Subcutaneous abdominal adipose tissue (tissue), 5 donors: ENCODE measurements at regions not wholly inside any gene's neighbourhood (a gene's known extent, or its start where the extent isn't known, plus 50 kb on each side); places are given as distances from the start of the nearest gene placed in this dataset.

Experiments
- H3K27ac ChIP-seq: one replicate; pipeline ENCODE4 v1.7.0; 2013; ENCODE audit warnings: low read depth, mild to moderate bottlenecking, inconsistent platforms, low read length, moderate library complexity
- H3K27me3 ChIP-seq, 5 donors: one replicate each; pipeline ENCODE4 v1.7.0; 2013; ENCODE audit warnings: low read length in 5 of 5, inconsistent platforms in 1 of 5; ENCODE audit not compliant: control insufficient read depth in 5 of 5, insufficient read depth in 4 of 5
- H3K36me3 ChIP-seq, 5 donors: one replicate each; pipeline ENCODE4 v1.7.0; 2013; ENCODE audit warnings: low read length in 5 of 5; ENCODE audit not compliant: control insufficient read depth in 5 of 5, insufficient read depth in 5 of 5
- H3K4me1 ChIP-seq, 5 donors: one replicate each; pipeline ENCODE4 v1.7.0; 2013; ENCODE audit warnings: low read length in 5 of 5, mild to moderate bottlenecking in 3 of 5, moderate library complexity in 1 of 5; ENCODE audit not compliant: control insufficient read depth in 5 of 5, insufficient read depth in 5 of 5
- H3K4me3 ChIP-seq, 5 donors: one replicate each; pipeline ENCODE4 v1.7.0; 2013; ENCODE audit warnings: low read length in 5 of 5, low read depth in 1 of 5
- H3K9ac ChIP-seq, 5 donors: one replicate each; pipeline ENCODE4 v1.7.0; 2013; ENCODE audit warnings: low read length in 5 of 5, mild to moderate bottlenecking in 4 of 5, moderate library complexity in 3 of 5
- H3K9me3 ChIP-seq, 5 donors: one replicate each; pipeline ENCODE4 v1.7.0; 2013; ENCODE audit warnings: low read length in 5 of 5; ENCODE audit not compliant: control insufficient read depth in 5 of 5
- donor health status: healthy.
- donor health status: healthy.
- donor health status: healthy.
- donor health status: healthy.
- donor health status: healthy.

- no peak overlapping the region for H3K27ac ChIP-seq
These were observed 157.4 kb upstream of the TBX20 start for GRCh38 chr7:35411331-35411730.

DNA sequence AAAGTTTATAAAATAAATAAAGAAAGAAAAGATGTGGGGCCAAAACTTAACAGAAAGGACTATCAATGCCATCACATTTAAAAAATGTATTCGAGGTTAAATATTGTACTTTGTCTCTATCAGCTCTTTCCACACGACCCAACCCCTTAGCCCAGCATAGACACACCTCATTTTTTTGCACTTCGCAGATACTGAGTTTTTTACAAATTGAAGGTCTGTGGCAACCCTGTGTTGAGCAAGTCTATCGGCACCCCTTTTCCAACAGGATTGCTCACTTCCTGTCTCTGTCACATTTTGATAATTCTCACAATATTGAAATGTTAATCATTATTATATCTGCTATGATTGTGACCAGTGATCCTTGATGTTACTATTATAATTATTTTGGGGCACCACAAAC is 151.6 kb upstream of the TBX20 start:
- H3K4me3 ChIP-seq, result no peak overlapping the region

More at GRCh38 chr7:35411331-35411730, 157.4 kb upstream of the TBX20 start:
- Histone ChIP-seq H3K9me3 (no peaks in the 10 kb centered on the region), H3K36me3 (no peaks in the 10 kb centered on the region), H3K4me3 (no peak overlapping the region), H3K27me3 (peaks cover 0 to 12% (median 3%) of the 10 kb centered on the region in 5 donors), H3K4me1 (no peaks in the 10 kb centered on the region), H3K9ac (no peak overlapping the region)

DNA sequence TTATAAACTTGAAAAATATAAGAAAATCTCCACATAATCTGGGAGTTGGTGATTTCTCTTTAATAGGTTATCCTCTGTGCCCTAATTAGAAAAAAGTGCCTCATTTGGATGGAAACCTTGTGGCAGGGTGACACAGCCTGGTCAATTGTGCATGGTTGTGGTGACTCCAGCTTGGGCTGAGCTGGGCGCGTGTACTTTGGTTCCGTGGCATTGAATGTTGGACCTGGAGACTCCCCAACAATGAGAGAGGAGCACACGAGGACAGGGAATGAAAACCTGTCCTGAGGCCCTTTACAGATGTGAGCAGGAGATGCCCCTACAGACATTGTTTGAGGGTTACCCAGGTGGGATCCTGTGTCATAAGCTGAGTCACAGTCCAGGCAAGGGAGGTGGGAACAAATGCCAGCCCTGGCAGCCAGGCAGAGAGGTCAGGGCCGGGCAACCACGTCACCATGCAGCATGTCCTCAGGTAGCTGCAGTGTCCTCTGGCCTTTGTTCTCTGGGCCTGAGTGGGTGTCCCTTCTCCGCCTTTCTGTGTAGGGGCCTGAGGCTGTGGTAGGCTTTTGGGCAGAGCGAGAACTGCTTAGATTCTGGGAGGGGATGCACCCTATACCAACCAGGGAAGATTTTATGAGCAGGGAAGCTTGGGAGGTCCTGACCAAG is 147.4 kb upstream of the TBX20 start:
- H3K9me3 ChIP-seq, result no peaks in the 10 kb centered on the region
- H3K27ac ChIP-seq, result no peak overlapping the region
- H3K4me1 ChIP-seq, result no peaks in the 10 kb centered on the region
- no peak overlapping the region for H3K4me3 ChIP-seq
- peaks cover 0 to 10% (median 2%) of the 10 kb centered on the region in 5 donors for H3K27me3 ChIP-seq
- no peaks in the 10 kb centered on the region for H3K36me3 ChIP-seq
- no peak overlapping the region for H3K9ac ChIP-seq

More for the DNA sequence above, 151.6 kb upstream of the TBX20 start:
- H3K9me3 ChIP-seq, result no peaks in the 10 kb centered on the region
- no peak overlapping the region for H3K9ac ChIP-seq
- H3K27ac ChIP-seq, result no peak overlapping the region
- no peaks in the 10 kb centered on the region for H3K4me1 ChIP-seq
- H3K36me3 ChIP-seq, result no peaks in the 10 kb centered on the region
- peaks cover 0 to 8% (median 3%) of the 10 kb centered on the region in 5 donors for H3K27me3 ChIP-seq

GRCh38 chr7:35399840-35400239 is 145.9 kb upstream of the TBX20 start:
- H3K9me3 ChIP-seq, result no peaks in the 10 kb centered on the region
- H3K4me1 ChIP-seq, result no peaks in the 10 kb centered on the region
- H3K9ac ChIP-seq, result no peak overlapping the region
- no peak overlapping the region for H3K4me3 ChIP-seq
- no peaks in the 10 kb centered on the region for H3K36me3 ChIP-seq
- H3K27me3 ChIP-seq, result peaks cover 0 to 10% (median 2%) of the 10 kb centered on the region in 5 donors
- no peak overlapping the region for H3K27ac ChIP-seq

DNA sequence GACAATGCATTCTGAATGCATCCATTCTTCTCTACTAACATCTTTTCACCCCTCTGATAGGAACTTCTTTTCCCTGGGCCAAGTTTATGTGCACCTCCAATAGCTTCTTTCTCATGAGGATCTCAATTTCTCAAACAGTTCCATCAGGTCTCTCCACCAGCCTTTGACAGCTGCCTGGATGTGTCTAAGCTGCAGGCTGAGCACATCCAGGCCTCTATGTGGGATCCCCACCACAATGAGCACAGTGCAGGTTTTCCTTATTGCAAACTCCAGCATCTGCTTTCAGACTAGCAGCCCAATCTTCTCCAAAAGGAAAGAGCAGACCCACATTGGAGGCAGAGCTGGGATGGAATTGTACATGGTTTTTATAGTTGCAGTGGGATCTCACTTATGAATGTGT is 145.3 kb upstream of the TBX20 start:
- Histone ChIP-seq H3K4me1 (no peaks in the 10 kb centered on the region), H3K27me3 (peaks cover 0 to 10% (median 2%) of the 10 kb centered on the region in 5 donors), H3K4me3 (no peak overlapping the region), H3K9me3 (no peaks in the 10 kb centered on the region), H3K36me3 (no peaks in the 10 kb centered on the region), H3K9ac (no peak overlapping the region), H3K27ac (no peak overlapping the region)

- H3K27me3 ChIP-seq, result peaks cover 0 to 10% (median 2%) of the 10 kb centered on the region in 5 donors
- H3K9me3 ChIP-seq, result no peaks in the 10 kb centered on the region
- H3K27ac ChIP-seq, result no peak overlapping the region
- no peaks in the 10 kb centered on the region for H3K36me3 ChIP-seq
- no peak overlapping the region for H3K4me3 ChIP-seq
- H3K4me1 ChIP-seq, result no peaks in the 10 kb centered on the region
- no peak overlapping the region for H3K9ac ChIP-seq
These were observed 144.6 kb upstream of the TBX20 start for GRCh38 chr7:35398518-35398917.

DNA sequence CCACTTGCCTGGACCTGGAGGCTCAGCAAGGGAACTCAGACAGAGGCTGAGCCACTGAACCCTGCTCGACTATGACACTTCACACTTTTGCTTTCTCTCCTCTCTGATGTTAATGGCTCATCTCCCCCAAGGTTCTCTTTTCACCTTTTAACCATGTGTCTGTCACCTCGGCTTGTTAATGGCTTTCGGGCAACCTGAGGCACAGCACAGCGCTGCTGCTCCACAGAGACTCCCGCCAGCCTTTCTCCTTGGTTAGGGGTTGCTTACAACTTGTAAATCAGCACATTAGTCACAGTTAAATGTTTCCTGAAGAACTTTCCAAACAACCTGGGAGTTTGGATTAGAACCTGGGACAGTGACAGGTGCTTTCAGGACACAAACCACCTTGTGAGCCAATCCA is 136.2 kb upstream of the TBX20 start:
- H3K9ac ChIP-seq, result no peak overlapping the region
- no peak overlapping the region for H3K4me3 ChIP-seq
- H3K4me1 ChIP-seq, result no peaks in the 10 kb centered on the region
- H3K27ac ChIP-seq, result no peak overlapping the region
- H3K9me3 ChIP-seq, result no peaks in the 10 kb centered on the region
- no peaks in the 10 kb centered on the region for H3K36me3 ChIP-seq
- H3K27me3 ChIP-seq, result peaks cover 0 to 12% (median 7%) of the 10 kb centered on the region in 5 donors

DNA sequence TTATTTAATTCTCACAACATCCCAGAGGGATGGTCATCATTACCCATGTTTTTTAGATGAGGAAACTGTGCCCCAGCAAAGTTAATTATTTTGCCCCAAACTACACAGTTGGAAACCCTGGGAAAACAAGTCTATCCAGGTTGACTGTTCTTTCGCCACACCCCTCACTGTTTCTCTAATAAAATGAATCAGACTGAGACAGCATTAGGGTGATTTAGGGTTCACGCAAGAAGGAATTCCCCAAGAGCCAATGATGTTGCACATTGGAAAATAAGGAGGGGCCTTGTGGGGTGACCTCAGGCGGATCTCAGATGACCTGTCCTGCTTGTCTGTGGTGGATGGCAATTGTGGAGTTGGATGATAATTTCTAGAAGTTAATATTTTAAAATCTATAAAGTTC is 135.7 kb upstream of the TBX20 start:
- Histone ChIP-seq H3K36me3 (no peaks in the 10 kb centered on the region), H3K4me1 (no peaks in the 10 kb centered on the region), H3K9ac (no peak overlapping the region), H3K9me3 (no peaks in the 10 kb centered on the region), H3K27me3 (peaks cover 0 to 12% (median 7%) of the 10 kb centered on the region in 5 donors), H3K27ac (no peak overlapping the region), H3K4me3 (no peak overlapping the region)

- no peaks in the 10 kb centered on the region for H3K9me3 ChIP-seq
- H3K36me3 ChIP-seq, result no peaks in the 10 kb centered on the region
- no peak overlapping the region for H3K27ac ChIP-seq
- no peak overlapping the region for H3K4me3 ChIP-seq
- H3K4me1 ChIP-seq, result no peaks in the 10 kb centered on the region
- H3K9ac ChIP-seq, result no peak overlapping the region
- H3K27me3 ChIP-seq, result peaks cover 0 to 5% (median 3%) of the 10 kb centered on the region in 5 donors
These were observed 133.2 kb upstream of the TBX20 start for GRCh38 chr7:35386816-35387706.
